Epithelial cell of esophagus (primary cell): ENCODE measurements at regions not wholly inside any gene's neighbourhood (a gene's known extent, or its start where the extent isn't known, plus 50 kb on each side); places are given as distances from the start of the nearest gene placed in this dataset.
A peak's percentile ranks its signal among the peaks of the same experiment; 100 is the strongest.

Source experiments
- DNase-seq: peaks from one replicate; pipeline ENCODE4 v3.0.0; 2010; ENCODE audit warnings: low read depth
- H3K4me3 ChIP-seq: 2 replicates; pipeline ENCODE4 v1.5.1; 2011; ENCODE audit warnings: mild to moderate bottlenecking, low read length, control low read depth
- CTCF ChIP-seq: IDR thresholded peaks from 2 replicates; pipeline ENCODE4 v1.5.1; 2011; ENCODE audit warnings: low read depth, mild to moderate bottlenecking, low read length, control low read depth, inconsistent platforms; ENCODE audit not compliant: insufficient read depth; ENCODE audit errors: missing control alignments

- DNase-seq, result no peak
- no peak overlapping the region for H3K4me3 ChIP-seq
- TF ChIP-seq CTCF, result no peak
Observed at GRCh38 chr5:2096887-2097505, 214.3 kb upstream of the IRX4 start.

- no peak for TF ChIP-seq CTCF
- no peak for DNase-seq
- H3K4me3 ChIP-seq, result no peak overlapping the region
Observed at GRCh38 chr5:2095011-2095410, 212.3 kb upstream of the IRX4 start.

- no peak for TF ChIP-seq CTCF
- no peak for DNase-seq
- H3K4me3 ChIP-seq, result no peak overlapping the region
Observed at GRCh38 chr5:2094616-2094995, 211.9 kb upstream of the IRX4 start.

- peak; percentile 82 for DNase-seq
- no peak overlapping the region for H3K4me3 ChIP-seq
Observed at GRCh38 chr5:2093859-2094615, 211.3 kb upstream of the IRX4 start.

GRCh38 chr5:2091921-2092320 is 209.2 kb upstream of the IRX4 start:
- DNase-seq, result no peak
- TF ChIP-seq CTCF, result no peak
- H3K4me3 ChIP-seq, result no peak overlapping the region

More at GRCh38 chr5:2093859-2094615, 211.3 kb upstream of the IRX4 start:
- no peak for TF ChIP-seq CTCF

GRCh38 chr5:2087980-2088379 is 205.3 kb upstream of the IRX4 start:
- no peak for TF ChIP-seq CTCF
- no peak overlapping the region for H3K4me3 ChIP-seq
- DNase-seq, result no peak

GRCh38 chr5:2075365-2075764 is 192.6 kb upstream of the IRX4 start:
- DNase-seq, result no peak
- no peak overlapping the region for H3K4me3 ChIP-seq
- no peak for TF ChIP-seq CTCF
